ENCODE measurements at regions not wholly inside any gene's neighbourhood (a gene's known extent, or its start where the extent isn't known, plus 50 kb on each side); places are given as distances from the start of the nearest gene placed in this dataset.
"Not testable (repeated sequence)": the region's sequence is repeated elsewhere in the genome, so short reads cannot be mapped to it uniquely, and the experiment has no call there.

GRCh38 chrX:790783-791360 lies 160.3 kb downstream of the SHOX start:
- no peak for DNase-seq

- DNase-seq: no peak
Observed at GRCh38 chrX:790041-790506, 159.5 kb downstream of the SHOX start.

- DNase-seq: no peak
Observed at GRCh38 chrX:789096-789495, 158.5 kb downstream of the SHOX start.

- no peak for DNase-seq
Observed at GRCh38 chrX:786441-786881, 155.9 kb downstream of the SHOX start.

GRCh38 chrX:784829-785228 lies 154.2 kb downstream of the SHOX start:
- DNase-seq: no peak

GRCh38 chrX:781224-782204 lies 150.9 kb downstream of the SHOX start:
- DNase-seq: no peak

GRCh38 chrX:776529-777230 lies 146.1 kb downstream of the SHOX start:
- DNase-seq: no peak

GRCh38 chrX:776061-776460 lies 145.5 kb downstream of the SHOX start:
- DNase-seq: no peak

- no peak for DNase-seq
Observed at GRCh38 chrX:774536-774935, 143.9 kb downstream of the SHOX start.

- no peak for DNase-seq
Observed at GRCh38 chrX:773292-774025, 142.9 kb downstream of the SHOX start.

- DNase-seq: no peak
Observed at GRCh38 chrX:771536-771935, 140.9 kb downstream of the SHOX start.

- DNase-seq: no peak
Observed at GRCh38 chrX:769796-770195, 139.2 kb downstream of the SHOX start.

GRCh38 chrX:768596-768995 lies 138.0 kb downstream of the SHOX start:
- DNase-seq: no peak

GRCh38 chrX:758917-759316 lies 128.3 kb downstream of the SHOX start:
- no peak for DNase-seq

- no peak for DNase-seq
Observed at GRCh38 chrX:750812-751211, 120.2 kb downstream of the SHOX start.

GRCh38 chrX:750263-750662 lies 119.7 kb downstream of the SHOX start:
- DNase-seq: no peak

GRCh38 chrX:747176-747575 lies 116.6 kb downstream of the SHOX start:
- no peak for DNase-seq

GRCh38 chrX:739611-740010 lies 109.0 kb downstream of the SHOX start:
- no peak for DNase-seq

GRCh38 chrX:737021-737420 lies 106.4 kb downstream of the SHOX start:
- not testable (repeated sequence) for DNase-seq

GRCh38 chrX:734362-734761 lies 103.8 kb downstream of the SHOX start:
- no peak for DNase-seq

GRCh38 chrX:733961-734360 lies 103.4 kb downstream of the SHOX start:
- DNase-seq: no peak

- DNase-seq: no peak
Observed at GRCh38 chrX:729583-730409, 99.2 kb downstream of the SHOX start.
